Mammary epithelial cell (primary cell): ENCODE measurements at regions not wholly inside any gene's neighbourhood (a gene's known extent, or its start where the extent isn't known, plus 50 kb on each side); places are given as distances from the start of the nearest gene placed in this dataset.
"Not testable (repeated sequence)": the region's sequence is repeated elsewhere in the genome, so short reads cannot be mapped to it uniquely, and the experiment has no call there.

ENCODE experiments used
- EZH2 ChIP-seq: IDR thresholded peaks from 2 replicates; pipeline ENCODE4 v1.6.1; 2012; ENCODE audit warnings: low read length, inconsistent platforms, borderline replicate concordance
- TF ChIP-seq, protein P1 (sequence below), 2 donors: IDR thresholded peaks in 1 of 2; conservative IDR thresholded peaks in 1 of 2; 2 replicates each; pipeline ENCODE4 v1.5.1; 2011 to 2012; ENCODE audit warnings: inconsistent platforms in 2 of 2, low read length in 2 of 2, mild to moderate bottlenecking in 2 of 2, control low read depth in 1 of 2, low read depth in 1 of 2; ENCODE audit not compliant: insufficient read depth in 1 of 2; ENCODE audit errors: extremely low read depth in 1 of 2

GRCh38 chr7:113494797-113495566 is 376.6 kb upstream of the SMIM30 start:
- TF ChIP-seq, protein P1, sequence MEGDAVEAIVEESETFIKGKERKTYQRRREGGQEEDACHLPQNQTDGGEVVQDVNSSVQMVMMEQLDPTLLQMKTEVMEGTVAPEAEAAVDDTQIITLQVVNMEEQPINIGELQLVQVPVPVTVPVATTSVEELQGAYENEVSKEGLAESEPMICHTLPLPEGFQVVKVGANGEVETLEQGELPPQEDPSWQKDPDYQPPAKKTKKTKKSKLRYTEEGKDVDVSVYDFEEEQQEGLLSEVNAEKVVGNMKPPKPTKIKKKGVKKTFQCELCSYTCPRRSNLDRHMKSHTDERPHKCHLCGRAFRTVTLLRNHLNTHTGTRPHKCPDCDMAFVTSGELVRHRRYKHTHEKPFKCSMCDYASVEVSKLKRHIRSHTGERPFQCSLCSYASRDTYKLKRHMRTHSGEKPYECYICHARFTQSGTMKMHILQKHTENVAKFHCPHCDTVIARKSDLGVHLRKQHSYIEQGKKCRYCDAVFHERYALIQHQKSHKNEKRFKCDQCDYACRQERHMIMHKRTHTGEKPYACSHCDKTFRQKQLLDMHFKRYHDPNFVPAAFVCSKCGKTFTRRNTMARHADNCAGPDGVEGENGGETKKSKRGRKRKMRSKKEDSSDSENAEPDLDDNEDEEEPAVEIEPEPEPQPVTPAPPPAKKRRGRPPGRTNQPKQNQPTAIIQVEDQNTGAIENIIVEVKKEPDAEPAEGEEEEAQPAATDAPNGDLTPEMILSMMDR (conservative IDR thresholded peaks at IDR 0.05 in 1 of 2, IDR thresholded peaks at IDR 0.05 in 1 of 2; ENCODE audit: extremely low read depth in 1 of 2, insufficient read depth in 1 of 2, low read depth in 1 of 2, low read length in 2 of 2) = not testable (repeated sequence)
- not testable (repeated sequence) for TF ChIP-seq EZH2
